ENCODE measurements at regions not wholly inside any gene's neighbourhood (a gene's known extent, or its start where the extent isn't known, plus 50 kb on each side); places are given as distances from the start of the nearest gene placed in this dataset.

DNA sequence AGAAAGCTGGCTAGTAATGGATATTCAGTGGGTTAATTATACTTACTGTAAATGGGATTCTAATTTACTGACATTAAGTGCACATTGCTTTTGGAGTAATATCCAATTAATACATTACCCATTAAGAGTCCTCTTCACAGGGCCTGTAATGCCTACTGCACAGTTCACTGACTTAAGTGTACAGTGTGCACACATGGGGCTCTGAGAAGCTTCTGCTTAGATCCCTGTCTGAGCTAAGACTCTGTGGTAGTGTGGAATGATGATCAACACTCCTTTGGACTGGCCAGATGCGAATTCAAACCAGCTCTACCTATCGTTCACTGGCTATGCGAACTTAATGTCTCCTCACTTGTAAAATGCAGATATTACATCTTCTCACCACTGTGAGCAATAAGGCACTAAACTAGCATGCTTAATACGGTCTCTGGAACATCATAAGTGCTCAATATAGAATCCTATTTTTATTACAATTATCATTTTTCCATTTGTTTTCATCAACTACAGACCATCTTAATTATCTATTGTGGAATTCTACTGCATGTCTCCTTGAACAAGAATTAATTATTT lies 53.8 kb upstream of the SEC61G start:
- TF ChIP-seq POLR2A (IDR thresholded peaks at IDR 0.05): no peak
- TF ChIP-seq, protein P1, sequence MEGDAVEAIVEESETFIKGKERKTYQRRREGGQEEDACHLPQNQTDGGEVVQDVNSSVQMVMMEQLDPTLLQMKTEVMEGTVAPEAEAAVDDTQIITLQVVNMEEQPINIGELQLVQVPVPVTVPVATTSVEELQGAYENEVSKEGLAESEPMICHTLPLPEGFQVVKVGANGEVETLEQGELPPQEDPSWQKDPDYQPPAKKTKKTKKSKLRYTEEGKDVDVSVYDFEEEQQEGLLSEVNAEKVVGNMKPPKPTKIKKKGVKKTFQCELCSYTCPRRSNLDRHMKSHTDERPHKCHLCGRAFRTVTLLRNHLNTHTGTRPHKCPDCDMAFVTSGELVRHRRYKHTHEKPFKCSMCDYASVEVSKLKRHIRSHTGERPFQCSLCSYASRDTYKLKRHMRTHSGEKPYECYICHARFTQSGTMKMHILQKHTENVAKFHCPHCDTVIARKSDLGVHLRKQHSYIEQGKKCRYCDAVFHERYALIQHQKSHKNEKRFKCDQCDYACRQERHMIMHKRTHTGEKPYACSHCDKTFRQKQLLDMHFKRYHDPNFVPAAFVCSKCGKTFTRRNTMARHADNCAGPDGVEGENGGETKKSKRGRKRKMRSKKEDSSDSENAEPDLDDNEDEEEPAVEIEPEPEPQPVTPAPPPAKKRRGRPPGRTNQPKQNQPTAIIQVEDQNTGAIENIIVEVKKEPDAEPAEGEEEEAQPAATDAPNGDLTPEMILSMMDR (IDR thresholded peaks at IDR 0.05): no peak
- TF ChIP-seq POLR2AphosphoS5 (IDR thresholded peaks at IDR 0.05): no peak
- TF ChIP-seq EP300 (IDR thresholded peaks at IDR 0.05): no peak

All from suprapubic skin (tissue), 4 donors.